H9 (cell line): ENCODE measurements at regions not wholly inside any gene's neighbourhood (a gene's known extent, or its start where the extent isn't known, plus 50 kb on each side); places are given as distances from the start of the nearest gene placed in this dataset.

Source experiments
- DNase-seq: peaks from one replicate; pipeline ENCODE4 v3.0.0-alpha.2; 2017
- H2AFZ ChIP-seq: one replicate; pipeline ENCODE4 v1.6.1; 2013; ENCODE audit warnings: mild to moderate bottlenecking, low read length, control low read depth, moderate library complexity
- H2AK5ac ChIP-seq: 2 replicates; pipeline ENCODE4 v1.6.1; 2013; ENCODE audit warnings: low read length, control low read depth, mixed read lengths; ENCODE audit not compliant: insufficient read length
- H2BK120ac ChIP-seq: one replicate; pipeline ENCODE4 v1.6.1; 2013; ENCODE audit warnings: low read depth, mild to moderate bottlenecking, low read length, control low read depth, inconsistent platforms; ENCODE audit not compliant: poor library complexity, severe bottlenecking
- H2BK12ac ChIP-seq: 2 replicates; pipeline ENCODE4 v1.6.1; 2013; ENCODE audit warnings: low read length, control low read depth, mixed read lengths, low read depth; ENCODE audit not compliant: insufficient read length
- H2BK15ac ChIP-seq: 2 replicates; pipeline ENCODE4 v1.6.1; 2013; ENCODE audit warnings: low read depth, low read length, control low read depth
- H2BK20ac ChIP-seq: one replicate; pipeline ENCODE4 v1.6.1; 2013; ENCODE audit warnings: low read depth, mild to moderate bottlenecking, low read length, control low read depth, inconsistent platforms; ENCODE audit not compliant: poor library complexity, severe bottlenecking
- H2BK5ac ChIP-seq: 2 replicates; pipeline ENCODE4 v1.6.1; 2013; ENCODE audit warnings: low read length, control low read depth, mixed read lengths; ENCODE audit not compliant: insufficient read length
- H3K14ac ChIP-seq: 2 replicates; pipeline ENCODE4 v1.6.1; 2013; ENCODE audit warnings: low read length, control low read depth; ENCODE audit not compliant: insufficient read depth
- H3K18ac ChIP-seq: 2 replicates; pipeline ENCODE4 v1.6.1; 2013; ENCODE audit warnings: low read depth, mild to moderate bottlenecking, mixed read lengths, low read length, control low read depth; ENCODE audit not compliant: insufficient read length
- H3K23ac ChIP-seq: 2 replicates; pipeline ENCODE4 v1.6.1; 2013; ENCODE audit warnings: low read length, control low read depth, mixed read lengths, low read depth; ENCODE audit not compliant: insufficient read length
- H3K23me2 ChIP-seq: 2 replicates; pipeline ENCODE4 v1.6.1; 2013; ENCODE audit warnings: low read depth, mild to moderate bottlenecking, mixed read lengths, low read length, control low read depth; ENCODE audit not compliant: insufficient read length, poor library complexity, severe bottlenecking
- H3K27ac ChIP-seq: 2 replicates; pipeline ENCODE4 v1.5.1; 2013; ENCODE audit warnings: low read length, control low read depth, mixed read lengths, low read depth; ENCODE audit not compliant: insufficient read length
- H3K27me3 ChIP-seq: 2 replicates; pipeline ENCODE4 v1.6.1; 2013; ENCODE audit warnings: low read length, control low read depth, inconsistent platforms; ENCODE audit not compliant: insufficient read depth
- H3K4ac ChIP-seq: 2 replicates; pipeline ENCODE4 v1.6.1; 2013; ENCODE audit warnings: low read depth, mild to moderate bottlenecking, control low read depth, inconsistent platforms, low read length, moderate library complexity
- H3K4me1 ChIP-seq: 2 replicates; pipeline ENCODE4 v1.6.1; 2013; ENCODE audit warnings: low read length, control low read depth, inconsistent platforms; ENCODE audit not compliant: insufficient read depth
- H3K4me2 ChIP-seq: 2 replicates; pipeline ENCODE4 v1.6.1; 2013; ENCODE audit warnings: low read length, control low read depth, mixed read lengths; ENCODE audit not compliant: insufficient read length, insufficient read depth
- H3K56ac ChIP-seq: 2 replicates; pipeline ENCODE4 v1.6.1; 2013; ENCODE audit warnings: low read depth, mild to moderate bottlenecking, mixed read lengths, low read length, control low read depth; ENCODE audit not compliant: insufficient read length
- H3K79me1 ChIP-seq: 2 replicates; pipeline ENCODE4 v1.6.1; 2013; ENCODE audit warnings: low read depth, mild to moderate bottlenecking, moderate library complexity, low read length, control low read depth, inconsistent platforms; ENCODE audit not compliant: insufficient read depth, poor library complexity, severe bottlenecking
- H3K79me2 ChIP-seq: 2 replicates; pipeline ENCODE4 v1.6.1; 2013; ENCODE audit warnings: low read length, control low read depth, inconsistent platforms; ENCODE audit not compliant: insufficient read depth
- H3K9ac ChIP-seq: 2 replicates; pipeline ENCODE4 v1.6.1; 2013; ENCODE audit warnings: low read length, control low read depth, mixed read lengths; ENCODE audit not compliant: insufficient read length; ENCODE audit errors: extremely low read depth
- H3K9me3 ChIP-seq: one replicate; pipeline ENCODE4 v1.6.1; 2013; ENCODE audit warnings: low read depth, low read length, inconsistent platforms; ENCODE audit not compliant: control insufficient read depth
- H3T11ph ChIP-seq: one replicate; pipeline ENCODE4 v1.6.1; 2013; ENCODE audit warnings: mild to moderate bottlenecking, low read length, control low read depth, inconsistent platforms
- H4K20me1 ChIP-seq: one replicate; pipeline ENCODE4 v1.6.1; 2013; ENCODE audit not compliant: control insufficient read depth, insufficient read length, insufficient read depth
- H4K5ac ChIP-seq: 2 replicates; pipeline ENCODE4 v1.6.1; 2013; ENCODE audit warnings: low read depth, mild to moderate bottlenecking, mixed read lengths, low read length, control low read depth; ENCODE audit not compliant: insufficient read length
- H4K8ac ChIP-seq: replicated peaks from 2 replicates; pipeline ENCODE4 v1.6.1; 2013; ENCODE audit warnings: low read length, control low read depth, mixed read lengths, low read depth; ENCODE audit not compliant: insufficient read length
- H4K91ac ChIP-seq: 2 replicates; pipeline ENCODE4 v1.6.1; 2013; ENCODE audit warnings: low read depth, mild to moderate bottlenecking, moderate library complexity, mixed read lengths, low read length, control low read depth; ENCODE audit not compliant: insufficient read length
- H3K27ac Mint-ChIP-seq, 3 experiments: 2 replicates in 2 of 3; 3 replicates in 1 of 3; pipeline ENCODE4 v1.8.0; 2020 to 2021; ENCODE audit warnings: mixed read lengths in 3 of 3, mild to moderate bottlenecking in 1 of 3, moderate library complexity in 1 of 3
- H3K27me3 Mint-ChIP-seq: 2 replicates; pipeline ENCODE4 v1.8.0; 2021; ENCODE audit warnings: low read depth, mild to moderate bottlenecking, moderate library complexity, mixed read lengths
- H3K36me3 Mint-ChIP-seq, 3 experiments: 2 replicates in 2 of 3; 3 replicates in 1 of 3; pipeline ENCODE4 v1.8.0; 2020 to 2021; ENCODE audit warnings: low read depth in 3 of 3, mixed read lengths in 3 of 3; ENCODE audit not compliant: insufficient read depth in 1 of 3
- H3K4me1 Mint-ChIP-seq, 2 experiments: 2 replicates each; pipeline ENCODE4 v1.8.0; 2020; ENCODE audit warnings: mixed read lengths in 2 of 2
- H3K4me3 Mint-ChIP-seq, 2 experiments: 2 replicates in 1 of 2; 3 replicates in 1 of 2; pipeline ENCODE4 v1.8.0; 2020 to 2021; ENCODE audit warnings: mild to moderate bottlenecking in 2 of 2, mixed read lengths in 2 of 2, moderate library complexity in 1 of 2
- H3K9me3 Mint-ChIP-seq, 2 experiments: 2 replicates in 1 of 2; 3 replicates in 1 of 2; pipeline ENCODE4 v1.8.0; 2020; ENCODE audit warnings: mild to moderate bottlenecking in 2 of 2, mixed read lengths in 2 of 2, moderate library complexity in 1 of 2
- CTCF ChIP-seq: fragments of 200-600 bp; sonication (generic); conservative IDR thresholded peaks from 3 replicates; pipeline ENCODE4 v1.8.0; 2021; ENCODE audit warnings: antibody characterized with exemption, mild to moderate bottlenecking
- WGBS: extraction: QIAGEN DNeasy Blood & Tissue Kit; methylation state at CpG from one replicate; pipeline ENCODE4 v1.1.7; 2013; ENCODE audit warnings: missing lambda C conversion rate, low lambda C conversion rate, mixed read lengths; ENCODE audit not compliant: insufficient read length; ENCODE audit errors: extremely low coverage; 5-methylcytosine and 5-hydroxymethylcytosine counted together

GRCh38 chr6:1054653-1055014, 257.3 kb upstream of the FOXQ1 start:
- Histone ChIP-seq H2AK5ac (no peak overlapping the region), H3T11ph (no peak overlapping the region), H3K18ac (no peak overlapping the region), H3K23me2 (no peaks in the 10 kb centered on the region), H3K23ac (no peak overlapping the region), H4K20me1 (no peaks in the 10 kb centered on the region), H2BK120ac (no peak overlapping the region), H2BK5ac (no peak overlapping the region), H3K4me1 (no peaks in the 10 kb centered on the region), H2BK12ac (no peak overlapping the region), H3K56ac (no peak overlapping the region), H3K27me3 (no peaks in the 10 kb centered on the region), H2BK20ac (no peak overlapping the region), H2BK15ac (no peak overlapping the region), H3K27ac (no peak overlapping the region), H2AFZ (no peak overlapping the region), H3K14ac (no peak overlapping the region), H4K91ac (no peak overlapping the region), H3K79me1 (no peaks in the 10 kb centered on the region), H3K9ac (no peak overlapping the region), H3K4ac (no peak overlapping the region), H4K5ac (no peak overlapping the region), H3K4me2 (no peak overlapping the region), H4K8ac (no peak overlapping the region), H3K9me3 (no peaks in the 10 kb centered on the region), H3K79me2 (no peaks in the 10 kb centered on the region)
- no peaks in the 10 kb centered on the region for H3K36me3 Mint-ChIP-seq
- H3K27me3 Mint-ChIP-seq, result peaks cover 5% of the 10 kb centered on the region
- no peak overlapping the region for H3K27ac Mint-ChIP-seq
- no peak overlapping the region for H3K4me3 Mint-ChIP-seq
- no peak for DNase-seq
- TF ChIP-seq CTCF, result no peak
- no CpG with 5 or more reads among the region's 3 CpGs for WGBS
- H3K9me3 Mint-ChIP-seq, result no peaks in the 10 kb centered on the region
- H3K4me1 Mint-ChIP-seq, result peaks cover 2 to 4% of the 10 kb centered on the region in 2 experiments; a peak in 2 of 4 replicates
